GM21529 (cell line): ENCODE measurements at regions not wholly inside any gene's neighbourhood (a gene's known extent, or its start where the extent isn't known, plus 50 kb on each side); places are given as distances from the start of the nearest gene placed in this dataset.

ENCODE experiments used
- ATAC-seq: cut with Tn5 transposase; IDR thresholded peaks from one replicate; pipeline ENCODE4 v1.9.1; 2021; ENCODE audit not compliant: unreplicated experiment

DNA sequence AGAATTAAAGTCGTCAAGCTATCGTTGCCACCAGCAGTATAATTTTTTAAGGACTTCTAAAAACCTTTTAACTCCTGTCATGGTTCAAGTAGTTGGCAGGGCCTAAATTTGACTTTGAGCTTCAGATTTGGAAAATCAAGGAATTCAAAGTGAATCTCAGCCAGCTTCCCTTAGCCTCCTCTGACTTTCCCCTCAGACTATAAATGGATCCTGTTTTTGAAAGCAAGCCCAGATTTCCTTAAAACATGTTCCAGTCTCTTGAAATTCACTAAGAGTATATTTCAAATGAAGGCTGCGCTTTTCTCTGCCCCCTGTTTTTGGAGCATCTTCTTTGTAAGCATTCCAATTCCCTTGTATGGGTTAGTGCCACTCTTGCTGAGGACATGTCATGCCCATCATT, 101.8 kb upstream of the CDH8 start:
- no peak for ATAC-seq

DNA sequence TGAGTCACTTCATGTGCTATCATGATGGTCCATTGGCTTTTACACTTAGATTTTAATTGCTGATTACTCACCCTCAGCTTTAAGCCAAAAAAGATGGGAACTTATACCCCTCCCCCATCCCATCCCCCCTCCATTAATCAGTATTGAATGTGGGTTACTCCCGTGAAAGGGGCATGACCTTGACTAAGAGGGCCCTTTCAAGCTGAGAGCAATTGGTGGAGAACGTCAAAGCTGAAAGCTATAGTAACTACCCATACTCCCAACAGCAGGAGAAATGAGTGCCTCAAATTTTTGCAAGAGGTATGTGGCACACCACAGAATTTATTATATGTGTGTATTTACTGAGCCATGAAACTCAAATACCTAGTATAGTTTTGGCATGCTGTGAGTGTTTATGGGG, 99.7 kb upstream of the CDH8 start:
- no peak for ATAC-seq

DNA sequence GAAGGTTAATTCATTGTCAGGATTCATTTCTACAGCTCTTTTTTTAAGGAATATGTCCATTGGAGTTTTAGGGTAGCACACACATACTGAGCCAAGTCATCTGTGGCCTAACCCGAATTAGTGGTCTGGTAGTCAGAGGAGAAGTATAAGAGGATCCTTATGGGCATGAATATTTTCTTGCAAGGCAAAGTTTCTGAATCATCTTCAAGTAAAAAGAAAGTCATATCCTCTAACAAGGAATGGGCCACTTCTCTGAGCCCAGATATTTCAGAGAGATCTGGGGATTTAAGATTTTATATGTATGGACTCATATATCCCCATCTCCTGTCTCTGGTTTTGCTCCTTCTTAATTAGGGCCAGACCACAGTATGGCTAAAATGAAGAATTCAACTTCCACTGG, 99.2 kb upstream of the CDH8 start:
- no peak for ATAC-seq

DNA sequence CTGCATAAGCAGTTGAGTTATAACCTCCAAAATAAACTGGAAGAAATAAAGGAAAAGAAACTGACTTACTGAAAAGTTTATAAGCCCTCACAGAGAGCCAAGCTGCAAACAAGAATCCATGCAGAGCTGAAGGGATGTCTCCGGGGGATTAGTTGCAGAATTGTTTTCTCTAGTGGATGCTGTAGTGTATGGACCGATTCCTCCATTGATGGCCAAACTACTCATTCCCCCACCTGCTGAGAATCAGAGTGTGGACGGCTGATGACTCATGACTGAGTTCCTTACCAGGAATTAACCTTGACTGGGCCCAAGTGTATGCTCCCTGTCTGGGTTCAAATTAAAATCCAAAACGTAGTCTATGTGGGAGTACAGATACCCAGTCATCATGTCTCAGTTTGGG, 93.9 kb upstream of the CDH8 start:
- ATAC-seq = no peak

DNA sequence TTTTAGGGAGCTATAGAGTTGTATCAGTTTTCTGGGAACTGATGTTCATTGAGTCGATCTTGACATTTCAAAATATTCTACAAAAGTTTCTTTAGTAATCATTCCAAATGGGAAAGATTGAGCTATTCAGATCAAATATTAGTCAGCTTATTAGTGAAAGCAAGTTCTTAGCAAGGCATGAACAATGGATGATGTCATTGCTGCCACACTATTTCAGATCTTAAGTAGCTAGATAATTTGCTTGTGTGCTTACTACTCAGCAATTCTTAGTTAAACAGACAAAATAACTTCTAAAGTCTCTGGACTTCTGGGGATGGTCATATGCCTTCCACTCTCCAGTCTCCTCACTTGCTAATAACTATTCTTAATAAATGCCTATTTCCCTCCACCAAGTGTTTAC, 69.0 kb upstream of the CDH8 start:
- no peak for ATAC-seq

DNA sequence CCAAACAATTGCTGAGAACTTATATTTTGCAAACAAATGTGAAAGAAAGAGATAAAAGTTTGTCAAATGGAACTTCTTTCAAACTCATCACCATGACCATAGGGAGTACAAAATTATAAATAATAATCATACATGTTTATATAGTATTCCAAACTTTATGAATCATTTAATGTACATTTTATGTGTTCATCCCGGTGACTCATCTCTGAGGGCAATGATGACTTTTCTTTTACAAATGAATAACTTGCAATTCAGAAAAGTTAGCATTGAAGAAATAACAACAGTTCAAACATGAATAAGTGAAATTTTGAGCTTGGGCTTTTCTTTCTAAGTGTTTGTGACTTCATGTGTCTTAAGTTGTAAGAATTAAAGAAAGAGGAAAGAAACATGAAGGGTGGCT, 66.3 kb upstream of the CDH8 start:
- no peak for ATAC-seq

DNA sequence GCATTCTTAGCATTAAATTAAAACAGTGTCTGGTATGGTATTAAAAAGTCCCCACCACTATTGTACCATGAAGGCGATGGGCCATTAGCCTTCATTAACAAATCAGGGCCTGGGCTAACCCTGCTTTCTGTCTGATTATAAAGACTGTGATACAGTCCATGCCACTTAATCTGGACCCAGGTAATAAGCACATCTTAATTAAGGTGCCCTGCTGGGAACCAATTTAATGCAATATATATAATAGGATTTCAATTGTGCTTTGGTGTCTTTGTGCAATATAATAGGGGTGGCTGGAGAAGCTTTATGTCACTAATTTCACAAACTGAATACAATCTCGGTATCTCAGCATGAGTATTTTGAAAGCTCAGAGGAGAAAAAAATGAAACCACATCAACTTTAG, 64.4 kb upstream of the CDH8 start:
- no peak for ATAC-seq

DNA sequence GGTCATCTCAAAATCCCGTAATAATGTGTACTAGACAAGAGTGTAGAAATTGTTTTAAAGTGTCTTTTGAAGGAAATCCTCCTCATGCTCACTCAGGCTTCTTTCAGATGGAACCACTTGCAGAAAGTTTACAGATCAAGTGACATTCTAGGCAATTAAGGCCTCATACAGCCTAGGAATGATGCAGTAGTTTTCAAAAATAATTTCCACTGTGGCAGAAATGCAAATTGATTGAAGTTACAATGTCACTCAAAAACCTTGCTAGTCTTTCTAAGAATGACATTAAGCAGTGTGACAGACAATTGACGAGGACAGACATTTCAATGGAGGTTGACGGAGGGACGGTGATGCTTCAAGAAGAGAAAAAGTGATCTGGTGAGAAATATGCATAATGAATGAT, 53.5 kb upstream of the CDH8 start:
- ATAC-seq = no peak

DNA sequence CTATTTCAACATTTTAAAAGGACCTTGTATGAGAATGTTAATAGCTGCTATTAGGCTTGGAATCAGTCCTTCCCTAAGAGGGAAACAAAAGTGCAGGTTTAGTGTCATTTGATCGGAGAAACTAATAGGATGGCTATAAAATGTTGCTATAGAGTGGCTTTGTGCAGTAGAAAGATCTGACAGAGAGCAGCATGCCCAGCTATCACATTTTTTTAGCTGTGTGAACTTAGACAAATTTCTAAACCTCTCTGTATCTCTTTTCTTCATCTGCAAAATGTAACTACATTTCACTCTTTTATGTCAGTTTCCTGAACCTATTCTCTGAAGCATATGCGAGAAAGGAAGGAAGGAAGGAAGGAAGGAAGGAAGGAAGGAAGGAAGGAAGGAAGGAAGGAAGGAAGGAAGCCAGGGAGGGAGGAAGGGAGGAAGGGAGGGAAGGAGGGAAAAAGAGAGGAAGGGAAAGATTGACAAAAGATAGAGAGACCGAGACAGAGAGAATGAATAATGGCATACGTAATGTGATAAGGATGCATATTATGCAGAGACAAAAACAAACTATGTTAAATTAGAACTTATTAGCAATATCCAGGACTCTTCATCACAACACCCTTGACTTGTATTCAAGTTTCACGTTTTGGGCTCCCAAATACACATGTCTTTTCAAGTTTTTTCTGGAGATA, 52.6 kb upstream of the CDH8 start:
- no peak for ATAC-seq
